ENCODE measurements at regions not wholly inside any gene's neighbourhood (a gene's known extent, or its start where the extent isn't known, plus 50 kb on each side); places are given as distances from the start of the nearest gene placed in this dataset.
"Not testable (repeated sequence)": the region's sequence is repeated elsewhere in the genome, so short reads cannot be mapped to it uniquely, and the experiment has no call there.

DNA sequence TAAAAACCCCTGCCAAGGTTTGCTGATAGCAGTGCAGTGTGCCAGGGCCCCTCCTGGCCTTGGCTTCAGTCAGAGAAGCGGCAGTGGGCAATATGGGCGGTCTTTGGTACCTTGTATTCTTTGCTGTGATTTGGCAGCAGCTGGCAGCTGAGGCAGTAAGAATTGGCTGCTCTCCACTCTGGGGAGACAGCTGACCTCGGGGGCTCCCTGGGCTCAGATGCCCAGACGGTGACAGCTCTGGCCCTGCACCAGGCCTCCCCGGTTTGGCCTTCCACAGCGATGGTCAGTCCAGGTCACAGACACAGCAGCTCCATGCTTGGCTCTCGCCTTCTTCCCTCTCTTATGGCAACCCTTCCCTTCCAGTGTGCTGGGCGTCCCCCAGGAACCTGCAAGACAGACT, 330.9 kb downstream of the BCOR start:
- in situ Hi-C loops (cut with MboI; ENCODE audit: low sequenced_read_pairs): no loop called here

DNA sequence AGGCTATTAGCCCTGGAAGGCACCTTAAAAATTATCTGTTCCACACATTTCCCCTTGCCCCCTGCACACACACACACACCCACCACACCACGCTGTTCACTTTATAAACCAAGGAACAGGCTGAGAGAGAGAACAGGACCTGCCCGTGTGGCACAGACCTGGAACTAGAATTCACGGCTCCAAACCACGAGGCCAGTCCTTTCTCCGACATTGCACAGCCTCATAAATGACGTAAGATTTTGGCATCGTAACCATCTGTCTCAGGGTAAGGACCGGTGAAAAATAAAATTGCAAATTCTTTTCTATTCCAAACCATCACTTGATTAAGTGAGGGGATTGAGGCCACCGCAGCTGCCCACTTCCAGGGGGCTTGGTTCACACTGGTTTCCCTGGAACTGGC, 330.3 kb downstream of the BCOR start:
- in situ Hi-C loops (cut with MboI; ENCODE audit: low sequenced_read_pairs): no loop called here

DNA sequence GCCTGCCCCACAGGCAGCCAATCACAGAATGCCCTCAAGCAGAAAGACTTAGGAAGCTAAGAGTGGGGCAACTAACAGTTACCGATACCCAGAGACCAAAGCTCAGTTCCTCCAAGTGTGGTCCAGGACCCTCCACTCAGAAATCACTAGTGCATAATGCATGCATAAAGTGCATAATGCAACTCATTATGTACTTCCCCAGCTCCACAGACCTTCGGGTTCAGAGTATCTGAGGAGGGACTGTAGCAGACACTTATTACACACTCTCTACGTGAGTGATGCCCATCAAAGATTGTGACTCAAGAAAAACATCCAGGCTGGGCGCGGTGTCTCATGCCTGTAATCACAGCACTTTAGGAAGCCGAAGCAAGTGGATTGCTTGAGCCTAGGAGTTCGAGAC, 328.0 kb downstream of the BCOR start:
- in situ Hi-C loops (cut with MboI; ENCODE audit: low sequenced_read_pairs): no loop called here

DNA sequence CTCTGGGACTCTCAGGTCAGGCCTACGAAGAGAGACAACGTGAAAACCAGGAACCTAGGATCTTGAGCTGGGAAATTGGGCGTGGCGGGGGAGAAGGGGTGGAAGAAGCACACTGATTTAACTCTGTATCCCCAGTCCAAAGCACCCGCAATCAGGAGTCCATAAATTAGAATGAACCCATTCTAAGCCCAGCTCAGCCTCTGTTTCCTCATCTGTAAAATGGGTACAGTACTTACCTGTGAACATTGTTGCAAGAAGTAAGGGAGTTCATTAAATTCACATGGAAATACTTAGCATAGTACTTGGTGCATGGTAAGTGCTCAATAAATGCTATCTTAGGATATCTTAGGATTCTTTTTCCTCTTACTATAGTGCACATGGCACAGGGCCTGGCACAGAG, 326.7 kb downstream of the BCOR start:
- in situ Hi-C loops (cut with MboI; ENCODE audit: low sequenced_read_pairs): no loop called here

DNA sequence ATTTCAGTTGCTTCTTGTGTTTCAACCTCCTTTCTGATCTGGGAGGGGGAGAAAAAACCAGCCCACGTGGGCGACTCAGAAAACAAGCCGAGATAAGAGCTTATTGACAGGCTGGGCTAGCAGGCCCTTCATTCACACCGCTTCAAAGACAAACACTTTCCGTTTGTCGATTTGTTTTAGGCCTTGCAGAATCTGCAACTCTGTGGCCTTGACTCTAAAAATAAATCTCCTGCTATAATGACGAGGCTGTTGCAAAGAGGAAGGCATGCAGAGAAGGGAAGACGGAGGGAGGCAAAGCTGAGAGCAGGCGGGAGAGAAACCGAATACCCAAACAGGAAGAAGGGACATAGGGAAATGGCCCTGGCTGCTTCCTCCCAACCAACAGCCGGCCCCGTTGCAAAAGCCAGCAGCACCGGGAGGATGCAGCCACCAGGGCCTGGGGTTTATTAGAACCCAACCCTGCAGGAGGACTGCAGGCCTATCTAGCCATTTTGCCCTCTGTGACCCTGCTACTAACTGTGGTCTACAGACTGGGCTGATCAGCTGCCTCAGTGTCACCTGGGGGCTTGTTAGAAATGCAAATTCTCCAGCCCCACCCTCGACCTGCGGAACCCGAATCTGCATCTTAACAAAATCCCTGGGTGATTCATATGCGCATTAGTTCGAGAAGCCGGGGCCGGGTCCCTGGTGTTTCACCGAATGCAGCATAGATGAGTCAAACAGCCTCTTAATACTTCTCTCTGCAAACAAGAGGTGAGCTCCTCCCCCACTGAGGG, 325.5 kb downstream of the BCOR start:
- in situ Hi-C loops (cut with MboI; ENCODE audit: low sequenced_read_pairs): no loop called here

DNA sequence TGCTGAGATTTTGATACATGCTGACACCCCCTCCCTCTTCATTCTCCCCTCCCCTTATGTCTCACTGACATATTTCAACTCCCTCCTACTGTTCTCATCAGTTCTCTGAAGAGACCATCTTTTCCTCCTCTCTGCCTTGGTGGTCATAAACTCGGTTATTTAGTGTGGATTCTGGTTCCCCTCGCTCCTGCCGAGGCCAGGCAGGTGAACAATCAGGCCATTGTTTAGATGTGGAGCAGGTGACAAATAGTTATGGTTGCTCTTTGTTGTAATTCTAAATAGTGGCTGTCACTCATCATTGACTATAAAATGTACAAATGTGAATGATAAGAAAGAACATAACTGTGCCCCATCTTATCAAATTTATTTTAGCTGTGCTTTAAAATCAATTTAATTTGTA, 324.6 kb downstream of the BCOR start:
- in situ Hi-C loops (cut with MboI; ENCODE audit: low sequenced_read_pairs): no loop called here

DNA sequence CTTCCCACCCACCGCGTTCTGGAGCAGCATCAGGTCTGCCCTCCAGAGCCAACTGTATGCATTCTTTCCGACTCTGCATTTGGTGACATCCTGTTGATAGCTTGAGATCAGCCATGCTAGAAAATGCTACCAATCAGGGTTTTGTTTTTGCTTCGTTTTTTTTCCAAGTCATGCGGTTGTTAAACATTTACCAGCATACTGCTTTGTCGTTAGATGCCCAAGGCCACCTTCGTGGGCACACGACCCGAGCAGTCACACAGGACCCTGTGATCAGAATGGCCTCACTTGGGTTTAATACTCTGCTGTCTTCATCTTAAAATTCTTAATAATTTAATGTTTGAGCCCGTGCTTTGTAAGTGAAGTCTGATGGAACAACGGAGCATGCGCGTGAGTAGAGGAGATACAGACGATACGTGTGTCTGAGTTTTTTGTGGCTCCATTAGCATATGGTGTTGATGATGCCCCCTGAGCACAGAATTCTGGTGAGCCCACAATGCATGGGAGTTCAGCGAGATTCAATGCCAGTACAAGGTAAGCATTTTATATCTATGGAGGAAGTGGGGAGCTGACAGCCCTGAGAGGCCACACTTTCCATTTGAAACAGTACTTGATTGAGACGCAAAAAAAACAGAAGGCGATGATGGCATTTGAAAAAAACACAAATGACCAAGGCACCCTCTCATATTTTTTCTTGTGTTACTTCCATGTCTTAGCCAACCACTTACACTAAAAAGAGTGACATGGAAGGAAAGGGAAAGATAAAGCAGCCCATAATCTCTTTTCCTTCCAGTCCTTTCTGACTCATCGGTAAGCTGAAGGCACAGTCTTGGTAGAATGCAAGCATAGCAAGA, 323.6 kb downstream of the BCOR start:
- in situ Hi-C loops (cut with MboI; ENCODE audit: low sequenced_read_pairs): no loop called here

DNA sequence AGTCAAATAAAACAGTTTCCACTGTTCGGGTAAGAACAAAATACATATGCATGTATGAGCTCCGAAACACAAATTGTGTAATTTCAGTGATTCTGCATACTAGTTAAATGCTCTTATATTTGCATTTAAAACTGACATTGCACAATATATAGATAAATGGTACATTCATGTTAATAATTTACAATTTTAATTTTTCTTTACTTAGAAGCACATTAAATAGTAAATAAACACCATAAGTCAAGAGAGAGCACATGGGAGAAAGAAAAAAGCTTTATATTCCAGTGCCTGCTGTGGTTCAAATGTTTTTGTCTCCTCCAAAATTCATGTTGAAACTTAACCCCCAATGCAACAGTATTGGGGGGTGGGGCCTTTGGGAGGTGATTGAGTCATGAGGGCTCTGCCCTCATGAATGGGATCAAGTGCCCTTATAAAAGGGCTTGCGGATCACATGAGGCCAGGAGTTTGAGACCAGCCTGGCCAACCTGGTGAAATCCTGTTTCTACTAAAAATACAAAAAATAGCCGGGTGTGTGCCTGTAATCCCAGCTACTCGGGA, 322.9 kb downstream of the BCOR start:
- in situ Hi-C loops (cut with MboI; ENCODE audit: low sequenced_read_pairs): no loop called here

DNA sequence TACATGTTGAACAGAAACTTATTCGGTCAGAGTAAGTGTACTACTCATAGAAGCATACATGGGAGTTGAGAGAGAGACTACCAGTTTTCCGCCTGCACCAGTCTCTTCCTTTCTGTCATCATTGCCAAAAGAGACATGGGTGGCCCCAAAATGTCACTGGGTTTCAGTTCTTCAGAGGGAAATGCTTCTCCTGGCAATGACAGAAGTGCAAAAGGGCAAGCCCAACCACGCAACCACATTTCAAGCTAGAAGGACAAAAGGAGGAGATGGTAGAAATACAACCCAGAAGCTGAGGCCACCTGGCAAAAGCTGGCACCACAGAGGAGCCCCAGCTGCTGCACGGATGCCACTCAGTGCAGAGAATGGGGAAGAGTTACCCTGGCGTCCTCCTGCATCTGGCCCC, 320.1 kb downstream of the BCOR start:
- in situ Hi-C loops (cut with MboI; ENCODE audit: low sequenced_read_pairs): no loop called here

DNA sequence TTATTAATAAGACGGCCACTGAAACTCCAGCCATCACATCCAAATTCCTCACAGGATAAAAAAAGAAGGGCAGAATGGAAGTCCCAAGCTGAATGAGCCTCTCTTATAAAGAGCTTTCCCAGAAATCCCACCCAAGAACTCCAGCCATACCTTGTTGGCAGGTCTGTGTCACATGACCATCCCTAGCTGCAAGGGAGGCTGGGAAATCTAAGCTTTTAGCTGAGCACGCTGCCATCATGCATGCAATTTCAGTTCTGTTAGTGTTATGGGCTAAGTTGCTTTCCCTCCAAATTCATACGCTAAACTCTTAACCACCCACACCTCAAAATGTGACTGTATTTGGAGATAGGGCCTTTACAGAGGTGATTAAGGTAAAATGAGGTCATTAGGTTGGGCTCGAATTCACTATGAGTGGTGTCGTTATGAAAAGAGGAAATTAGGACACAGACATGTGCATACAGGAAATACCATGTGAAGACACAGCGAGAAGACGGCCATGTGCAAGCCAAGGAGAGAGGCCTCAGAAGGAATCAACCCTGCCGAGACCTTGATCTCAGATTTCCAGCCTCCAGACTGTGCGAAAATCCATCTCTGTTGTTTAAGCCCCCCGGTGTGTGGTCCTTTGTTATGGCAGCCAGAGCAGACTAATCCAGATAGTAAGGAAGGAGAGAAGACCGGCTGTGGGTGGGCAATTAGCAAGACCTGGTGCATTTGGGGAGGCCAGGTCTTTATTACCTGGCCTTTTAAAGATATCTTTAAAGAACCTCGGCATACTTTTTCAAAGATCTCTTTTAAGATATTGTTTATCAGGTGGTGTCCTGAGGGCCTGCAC, 317.6 kb downstream of the BCOR start:
- in situ Hi-C loops (cut with MboI; ENCODE audit: low sequenced_read_pairs): no loop called here

DNA sequence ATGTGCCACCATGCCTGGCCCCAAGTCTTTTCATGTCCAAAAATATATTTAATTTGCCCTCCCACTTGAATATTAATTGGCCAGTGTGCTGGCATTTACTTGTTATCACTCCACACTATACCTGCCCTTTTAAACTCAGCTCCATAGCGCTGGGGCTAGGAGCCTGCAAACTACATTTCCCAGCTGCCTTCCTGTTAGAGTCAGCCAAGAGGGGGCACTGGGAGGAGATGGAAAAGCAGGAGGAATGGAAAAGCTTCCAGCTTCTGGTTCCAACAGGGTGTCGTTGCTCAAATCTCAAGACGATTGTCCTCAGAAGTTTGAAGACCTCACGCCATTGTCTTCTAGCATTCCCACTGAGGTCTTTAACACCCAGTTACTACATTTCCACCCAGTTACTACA, 315.5 kb downstream of the BCOR start:
- in situ Hi-C loops (cut with MboI; ENCODE audit: low sequenced_read_pairs): no loop called here

DNA sequence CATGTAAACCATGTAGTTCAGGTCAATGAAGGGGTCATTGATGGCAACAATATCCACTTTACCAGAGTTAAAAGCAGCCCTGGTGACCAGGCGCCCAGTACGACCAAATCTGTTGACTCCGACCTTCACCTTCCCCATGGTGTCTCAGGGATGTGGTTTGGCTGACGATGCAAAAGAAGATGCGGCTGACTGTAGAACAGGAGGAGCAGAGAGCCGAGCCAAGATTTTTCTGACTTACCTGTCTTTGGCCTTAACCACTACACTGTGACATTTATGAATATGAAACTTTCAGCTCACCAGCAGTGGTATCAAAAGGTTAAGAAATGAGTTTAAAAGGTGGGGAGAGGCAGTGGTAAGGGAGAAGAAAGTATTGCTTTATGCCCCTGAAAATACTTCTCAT, 309.8 kb downstream of the BCOR start:
- in situ Hi-C loops (cut with MboI; ENCODE audit: low sequenced_read_pairs): no loop called here

DNA sequence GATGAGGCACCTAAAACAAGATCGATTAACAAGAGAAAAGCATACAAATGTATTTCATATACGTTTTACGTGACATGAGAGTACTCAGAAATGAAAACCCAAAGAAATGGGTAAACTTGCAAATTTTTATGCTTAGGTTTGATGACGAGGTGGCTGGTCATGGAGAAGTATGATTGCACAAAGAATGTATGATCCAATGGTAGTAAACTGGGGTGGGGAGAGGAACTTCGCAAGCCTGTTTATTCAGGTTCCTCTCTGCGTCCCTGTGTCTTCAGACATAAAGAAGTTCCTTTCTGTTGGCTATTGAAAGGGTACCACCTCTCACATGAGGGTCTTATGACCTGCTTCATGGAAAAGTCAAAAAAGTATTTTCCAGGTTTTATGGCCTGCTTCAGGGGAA, 309.2 kb downstream of the BCOR start:
- in situ Hi-C loops (cut with MboI; ENCODE audit: low sequenced_read_pairs): no loop called here

DNA sequence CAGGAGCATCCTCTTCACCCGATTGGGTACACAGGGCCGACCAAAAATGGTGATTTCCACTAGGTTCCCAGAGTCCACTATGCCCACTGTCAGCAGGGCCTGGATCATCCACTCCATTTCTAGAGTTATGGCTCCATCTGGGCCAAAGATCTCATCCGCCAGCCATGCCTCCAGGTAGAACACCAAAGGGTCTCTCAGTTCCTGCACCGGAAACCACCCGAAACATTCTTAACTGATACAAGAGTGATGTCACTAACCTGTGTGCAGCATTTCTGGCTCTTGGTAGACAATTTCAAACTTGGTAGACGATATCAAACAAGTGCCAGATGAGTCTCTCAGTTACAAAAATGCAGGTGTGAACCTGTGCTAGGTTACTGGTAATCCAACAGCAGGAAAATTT, 306.1 kb downstream of the BCOR start:
- in situ Hi-C loops (cut with MboI; ENCODE audit: low sequenced_read_pairs): no loop called here

DNA sequence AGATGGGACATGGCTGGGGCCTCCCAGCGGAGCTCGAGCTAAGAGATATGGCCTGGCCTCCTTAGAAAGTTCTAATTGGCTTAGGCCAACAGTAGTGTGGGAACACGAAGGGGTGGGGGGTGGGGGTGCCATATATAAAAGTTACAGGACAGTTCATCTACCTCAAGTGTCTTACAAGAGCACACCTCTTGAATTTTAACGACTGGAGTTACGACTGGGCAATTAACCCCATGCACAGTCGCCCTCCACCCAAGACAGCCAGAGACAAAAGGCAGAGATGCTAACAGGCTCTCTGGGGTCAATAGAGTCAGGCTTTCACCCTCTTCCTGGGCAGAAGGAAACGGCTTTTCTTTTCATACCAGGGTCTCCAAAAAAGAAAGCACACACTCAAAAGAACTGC, 302.2 kb downstream of the BCOR start:
- in situ Hi-C loops (cut with MboI; ENCODE audit: low sequenced_read_pairs): no loop called here

DNA sequence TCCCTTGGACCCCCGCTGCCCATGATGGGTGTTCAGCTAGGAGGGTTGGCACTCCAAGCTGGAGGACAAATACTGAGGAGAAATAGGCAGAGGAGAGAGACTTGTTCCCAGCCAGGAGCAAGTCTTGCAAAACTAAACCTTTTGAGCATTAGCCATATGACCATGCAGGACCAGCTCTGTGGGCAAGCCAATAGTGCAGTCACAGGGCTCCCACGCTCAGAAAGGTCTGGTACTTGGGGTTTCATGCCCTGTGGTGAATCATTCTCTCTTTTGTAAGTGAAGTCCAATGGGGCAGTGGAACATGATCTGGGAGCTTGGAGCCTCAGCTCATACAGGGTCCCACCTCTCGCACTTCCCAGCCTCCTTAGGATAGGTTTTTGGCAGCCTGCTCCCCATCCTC, 300.9 kb downstream of the BCOR start:
- in situ Hi-C loops (cut with MboI; ENCODE audit: low sequenced_read_pairs): no loop called here

DNA sequence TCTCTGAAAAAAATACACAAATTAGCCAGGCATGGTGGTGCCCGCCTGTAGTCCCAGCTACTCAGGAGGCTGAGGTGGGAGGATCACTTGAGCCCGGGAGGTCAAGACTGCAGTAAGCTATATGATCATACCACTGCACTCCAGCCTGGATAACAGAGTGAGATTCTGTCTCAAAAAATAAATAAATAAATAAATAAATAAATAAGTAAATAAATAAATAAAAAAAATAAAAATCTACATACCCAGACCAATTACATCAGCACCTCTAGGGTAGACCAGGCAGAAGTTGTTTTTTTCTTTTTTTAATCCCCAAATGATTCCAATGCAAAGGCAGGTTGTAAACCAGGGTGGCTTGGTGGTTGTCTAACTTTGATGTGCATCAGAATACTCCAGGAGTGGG, 299.3 kb downstream of the BCOR start:
- in situ Hi-C loops (cut with MboI; ENCODE audit: low sequenced_read_pairs): not testable (repeated sequence)

DNA sequence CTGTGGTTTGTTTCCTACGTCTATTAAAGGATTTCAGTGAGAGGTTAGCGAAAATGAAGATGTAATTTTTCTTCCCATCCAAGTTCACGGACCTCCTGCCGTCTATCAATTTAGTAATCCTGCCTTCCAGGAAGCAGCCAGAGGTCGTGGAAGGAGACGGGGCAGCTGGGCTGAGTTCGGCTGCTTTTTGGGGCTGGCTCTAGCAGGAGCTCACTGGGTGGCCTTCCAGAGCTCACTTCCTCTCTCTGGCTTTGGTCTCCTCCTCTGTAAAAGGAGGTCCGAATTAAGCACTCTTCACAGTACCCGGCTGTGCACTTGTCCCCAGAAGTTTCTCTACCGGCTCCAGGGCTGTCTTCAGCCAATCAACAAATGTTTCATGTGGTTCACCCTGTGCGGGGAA, 295.4 kb downstream of the BCOR start:
- in situ Hi-C loops (cut with MboI; ENCODE audit: low sequenced_read_pairs): no loop called here

DNA sequence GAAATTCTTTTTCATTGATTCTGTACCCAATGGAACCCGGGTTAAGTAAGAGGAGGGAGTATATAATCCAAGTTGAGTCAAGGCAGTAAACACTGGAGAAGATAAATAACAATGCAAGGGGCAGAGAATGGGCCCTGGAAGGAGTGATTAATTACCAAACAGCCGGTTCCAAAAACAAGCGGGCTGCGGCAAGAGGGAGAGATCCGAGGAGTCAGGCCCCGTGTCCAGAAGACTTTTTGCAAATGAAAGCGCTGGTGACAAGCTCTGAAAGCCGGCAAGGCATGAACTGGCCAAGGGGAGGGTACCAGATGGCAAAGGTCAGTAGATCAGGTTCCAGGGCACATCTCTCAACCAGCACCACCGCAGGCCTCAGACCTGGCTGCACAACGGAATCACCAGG, 294.9 kb downstream of the BCOR start:
- in situ Hi-C loops (cut with MboI; ENCODE audit: low sequenced_read_pairs): no loop called here

DNA sequence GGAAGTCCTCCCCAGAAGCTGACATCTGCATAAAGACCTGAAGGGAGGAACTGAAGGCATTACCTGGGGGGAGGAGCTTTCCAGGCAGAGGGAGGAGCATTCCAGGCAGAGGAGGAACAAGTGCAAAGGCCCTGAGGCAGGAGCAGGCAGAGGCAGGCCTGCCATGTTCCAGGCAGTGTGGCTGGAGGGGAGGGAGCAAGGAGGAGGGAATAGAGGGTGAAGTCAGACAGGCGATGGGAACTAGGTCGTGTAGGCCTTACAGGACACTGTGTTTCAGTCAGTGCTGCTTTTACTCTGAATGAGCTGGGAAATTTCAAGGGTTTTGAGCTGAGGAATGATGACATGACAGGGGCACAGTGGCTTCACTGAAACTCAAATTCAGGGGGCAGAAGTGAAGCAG, 292.7 kb downstream of the BCOR start:
- in situ Hi-C loops (cut with MboI; ENCODE audit: low sequenced_read_pairs): no loop called here

DNA sequence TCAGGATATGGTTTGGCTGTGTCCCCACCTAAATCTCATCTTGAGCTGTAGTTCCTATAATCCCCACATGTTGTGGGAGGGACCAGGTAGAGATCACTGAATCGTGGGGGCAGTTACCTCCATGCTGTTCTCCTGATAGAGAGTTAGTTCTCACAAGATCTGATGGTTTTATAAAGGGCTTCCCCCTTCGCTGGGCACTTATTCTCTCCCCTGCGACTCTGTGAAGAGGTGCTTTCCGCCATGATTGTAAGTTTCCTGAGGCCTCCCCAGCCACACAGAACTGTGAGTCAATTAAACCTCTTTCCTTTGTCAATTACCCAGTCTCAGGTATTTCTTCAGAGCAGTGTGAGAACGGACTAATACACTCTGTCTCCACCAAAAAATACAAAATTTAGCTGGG, 291.9 kb downstream of the BCOR start:
- in situ Hi-C loops (cut with MboI; ENCODE audit: low sequenced_read_pairs): no loop called here
